ENCODE measurements at regions not wholly inside any gene's neighbourhood (a gene's known extent, or its start where the extent isn't known, plus 50 kb on each side); places are given as distances from the start of the nearest gene placed in this dataset.

DNA sequence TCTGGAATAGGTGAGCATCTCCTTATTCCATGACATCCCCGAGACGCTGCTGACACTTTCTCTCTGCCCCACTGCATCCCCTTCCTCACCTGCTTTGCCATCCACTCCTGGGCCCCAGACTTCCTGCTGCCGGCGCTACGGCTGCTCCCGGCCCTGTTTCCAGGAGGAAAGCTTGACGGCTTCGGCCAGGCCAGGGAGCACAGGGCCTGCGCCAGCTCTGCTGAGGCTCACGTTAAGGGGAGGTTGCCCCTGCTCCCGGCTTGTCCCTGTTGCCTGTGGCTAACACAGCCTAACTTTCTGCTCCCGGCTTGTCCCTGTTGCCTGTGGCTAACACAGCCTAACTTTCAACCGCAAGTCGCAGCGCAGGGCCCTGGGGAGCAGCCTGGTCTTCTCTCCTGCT, 177.3 kb upstream of the RGMA start:
- Histone ChIP-seq H3K9me3 (no peaks in the 10 kb centered on the region), H3K4me1 (no peaks in the 10 kb centered on the region), H3K36me3 (no peaks in the 10 kb centered on the region), H3K27ac (no peak overlapping the region), H3K4me3 (no peak overlapping the region), H3K27me3 (no peaks in the 10 kb centered on the region)
- TF ChIP-seq CTCF (IDR thresholded peaks at IDR 0.05) (no peak), POLR2A (IDR thresholded peaks at IDR 0.05) (no peak), POLR2AphosphoS5 (IDR thresholded peaks at IDR 0.05) (no peak), EP300 (IDR thresholded peaks at IDR 0.05; ENCODE audit: low read depth) (no peak)
- in situ Hi-C loops (cut with MboI; ENCODE audit: low pct_ligation_motif_present in 1 of 4, low pct_unique_long_range_greater_than_20kb in 1 of 4, low sequenced_read_pairs in 3 of 4) (no loop called here), intact Hi-C loops (cut with DNase I; ENCODE audit: low total_unique reads) (no loop called here)
- DNase-seq = no peak
- 85 to 92% methylated on average over 2 to 12 of the region's 15 CpGs for WGBS, 2 donors (ENCODE audit: low coverage in 1 of 2)

DNA sequence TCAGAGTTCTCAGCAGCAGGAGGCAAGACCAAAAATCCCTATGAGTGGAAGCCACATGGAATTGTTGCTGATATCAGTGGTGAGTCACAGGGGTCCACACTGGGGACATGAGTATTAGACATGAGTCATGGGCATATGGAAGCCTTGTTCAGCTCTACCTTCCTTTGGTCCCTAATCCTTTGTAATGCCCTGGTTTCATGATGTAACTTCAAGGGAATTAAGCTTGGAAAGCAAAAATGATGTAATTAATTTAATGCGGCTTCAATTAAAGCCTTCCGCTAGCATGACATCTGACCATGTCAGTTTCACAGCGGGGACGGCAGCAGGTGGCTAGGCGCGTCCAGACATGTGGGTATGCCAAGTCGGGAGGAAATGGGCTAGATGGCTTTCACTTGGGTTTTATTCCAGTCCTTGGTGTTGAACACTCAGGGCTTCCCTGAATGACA, 176.1 kb upstream of the RGMA start:
- no peaks in the 10 kb centered on the region for H3K27me3 ChIP-seq
- in situ Hi-C loops (cut with MboI; ENCODE audit: low pct_ligation_motif_present in 1 of 4, low pct_unique_long_range_greater_than_20kb in 1 of 4, low sequenced_read_pairs in 3 of 4) (no loop called here), intact Hi-C loops (cut with DNase I; ENCODE audit: low total_unique reads) (no loop called here)
- TF ChIP-seq CTCF (IDR thresholded peaks at IDR 0.05) (no peak), EP300 (IDR thresholded peaks at IDR 0.05; ENCODE audit: low read depth) (no peak), POLR2A (IDR thresholded peaks at IDR 0.05) (no peak), POLR2AphosphoS5 (IDR thresholded peaks at IDR 0.05) (no peak)
- H3K36me3 ChIP-seq = no peaks in the 10 kb centered on the region
- no peak overlapping the region for H3K4me3 ChIP-seq
- no peak for DNase-seq
- no peaks in the 10 kb centered on the region for H3K4me1 ChIP-seq
- no peak overlapping the region for H3K27ac ChIP-seq
- WGBS, 2 donors (ENCODE audit: low coverage in 1 of 2) = 77% methylated on average over 7 of the region's 7 CpGs; no CpG with 5 or more reads in 1 of the 2 donors
- no peaks in the 10 kb centered on the region for H3K9me3 ChIP-seq

DNA sequence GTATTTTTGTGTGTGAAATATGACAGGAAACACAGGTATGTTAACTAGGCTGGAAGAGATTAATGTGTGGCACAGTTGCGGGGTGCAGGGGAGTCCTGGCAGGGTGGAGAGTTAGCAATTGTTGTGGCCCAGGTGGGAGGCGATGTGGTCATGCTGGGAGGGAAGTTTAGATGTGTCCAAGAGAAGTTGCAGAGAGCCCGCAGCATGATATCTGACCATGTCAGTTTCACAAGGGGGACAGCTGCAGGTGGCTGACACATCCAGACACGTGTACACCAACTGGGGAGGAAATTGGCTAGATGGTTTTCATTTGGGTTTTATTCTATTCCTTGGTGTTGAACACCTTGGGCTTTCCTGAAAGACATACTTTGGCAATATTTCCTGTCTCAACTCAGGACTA, 172.8 kb upstream of the RGMA start:
- TF ChIP-seq EP300 (IDR thresholded peaks at IDR 0.05; ENCODE audit: low read depth) (no peak), POLR2A (IDR thresholded peaks at IDR 0.05) (no peak), CTCF (IDR thresholded peaks at IDR 0.05) (no peak), POLR2AphosphoS5 (IDR thresholded peaks at IDR 0.05) (no peak)
- no peak for DNase-seq
- intact Hi-C loops (cut with DNase I; ENCODE audit: low total_unique reads) (no loop called here), in situ Hi-C loops (cut with MboI; ENCODE audit: low pct_ligation_motif_present in 1 of 4, low pct_unique_long_range_greater_than_20kb in 1 of 4, low sequenced_read_pairs in 3 of 4) (no loop called here)
- H3K4me1 ChIP-seq = no peaks in the 10 kb centered on the region
- no peak overlapping the region for H3K27ac ChIP-seq
- WGBS, 2 donors (ENCODE audit: low coverage in 1 of 2) = 79 to 87% methylated on average over 3 to 4 of the region's 4 CpGs
- no peaks in the 10 kb centered on the region for H3K27me3 ChIP-seq
- no peak overlapping the region for H3K4me3 ChIP-seq
- no peaks in the 10 kb centered on the region for H3K36me3 ChIP-seq
- no peaks in the 10 kb centered on the region for H3K9me3 ChIP-seq

DNA sequence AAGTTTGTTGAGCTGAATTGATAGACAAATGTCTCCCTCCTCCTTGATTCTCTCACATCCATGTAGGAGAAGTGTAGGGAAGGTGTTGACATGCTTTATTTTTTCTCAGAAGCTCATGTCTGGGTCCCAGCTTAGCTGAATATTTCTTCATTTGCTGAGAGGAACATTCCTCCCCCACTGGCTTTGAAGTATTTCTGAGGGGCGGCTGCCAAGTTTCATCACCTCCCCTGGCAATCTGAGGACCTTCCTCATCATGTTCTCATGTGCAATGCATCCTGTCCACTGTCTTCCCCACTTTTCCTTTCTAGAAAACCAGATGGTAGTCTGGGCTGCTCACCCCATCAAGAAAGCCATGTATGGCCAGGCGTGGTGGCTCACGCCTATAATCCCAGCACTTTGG, 168.9 kb upstream of the RGMA start:
- H3K36me3 ChIP-seq = no peaks in the 10 kb centered on the region
- in situ Hi-C loops (cut with MboI; ENCODE audit: low pct_ligation_motif_present in 1 of 4, low pct_unique_long_range_greater_than_20kb in 1 of 4, low sequenced_read_pairs in 3 of 4) (no loop called here), intact Hi-C loops (cut with DNase I; ENCODE audit: low total_unique reads) (no loop called here)
- WGBS, 2 donors (ENCODE audit: low coverage in 1 of 2) = 93% methylated on average over 2 to 3 of the region's 3 CpGs
- no peaks in the 10 kb centered on the region for H3K9me3 ChIP-seq
- H3K4me1 ChIP-seq = no peaks in the 10 kb centered on the region
- no peak overlapping the region for H3K4me3 ChIP-seq
- TF ChIP-seq POLR2AphosphoS5 (IDR thresholded peaks at IDR 0.05) = no peak
- no peak for TF ChIP-seq POLR2A (IDR thresholded peaks at IDR 0.05)
- no peak for TF ChIP-seq CTCF (IDR thresholded peaks at IDR 0.05)
- no peak for TF ChIP-seq EP300 (IDR thresholded peaks at IDR 0.05; ENCODE audit: low read depth)
- no peak overlapping the region for H3K27ac ChIP-seq
- no peaks in the 10 kb centered on the region for H3K27me3 ChIP-seq
- no peak for DNase-seq
